ENCODE measurements at regions not wholly inside any gene's neighbourhood (a gene's known extent, or its start where the extent isn't known, plus 50 kb on each side); places are given as distances from the start of the nearest gene placed in this dataset.

- no peaks in the 10 kb centered on the region for H3K4me1 ChIP-seq (ENCODE audit: control insufficient read depth, insufficient read depth, low read length)
- H3K27me3 ChIP-seq (ENCODE audit: control insufficient read depth, insufficient read depth, low read length), result no peaks in the 10 kb centered on the region
- DNase-seq (ENCODE audit: low read depth, low spot score), result no peak
- no peak overlapping the region for H3K27ac ChIP-seq (ENCODE audit: low read length)
- no peaks in the 10 kb centered on the region for H3K9me3 ChIP-seq (ENCODE audit: control insufficient read depth, insufficient read depth, low read length)
- no peaks in the 10 kb centered on the region for H3K36me3 ChIP-seq (ENCODE audit: control insufficient read depth, insufficient read depth, low read length)
- H3K4me3 ChIP-seq (ENCODE audit: low read length), result no peak overlapping the region
- no CpG with 5 or more reads among the region's 3 CpGs for WGBS (ENCODE audit: insufficient coverage, insufficient read length)
Measured at GRCh38 chr3:61442696-61443095, 118.7 kb upstream of the PTPRG start.

DNA sequence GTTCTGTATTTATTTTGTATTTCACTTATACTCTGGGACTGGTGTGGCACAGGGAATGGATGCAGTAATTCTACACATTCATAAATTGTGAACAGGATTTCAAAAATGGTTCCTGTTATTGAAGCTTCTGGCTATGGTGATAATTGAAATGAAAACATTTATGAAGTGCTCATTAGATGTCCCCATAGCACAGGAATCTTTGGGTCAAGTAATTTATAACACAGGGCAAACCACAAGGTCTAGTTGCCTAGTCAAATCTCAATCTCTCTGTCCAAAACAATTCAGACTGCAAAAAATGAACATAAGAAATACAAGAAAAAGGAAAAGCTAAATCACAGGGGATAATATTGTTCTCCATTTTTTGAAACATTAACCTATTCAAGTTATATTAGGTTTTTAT is 117.5 kb upstream of the PTPRG start:
- H3K4me1 ChIP-seq (ENCODE audit: control insufficient read depth, insufficient read depth, low read length), result no peaks in the 10 kb centered on the region
- no peaks in the 10 kb centered on the region for H3K27me3 ChIP-seq (ENCODE audit: control insufficient read depth, insufficient read depth, low read length)
- H3K36me3 ChIP-seq (ENCODE audit: control insufficient read depth, insufficient read depth, low read length), result no peaks in the 10 kb centered on the region
- no peaks in the 10 kb centered on the region for H3K9me3 ChIP-seq (ENCODE audit: control insufficient read depth, insufficient read depth, low read length)
- DNase-seq (ENCODE audit: low read depth, low spot score), result no peak
- no peak overlapping the region for H3K27ac ChIP-seq (ENCODE audit: low read length)
- no peak overlapping the region for H3K4me3 ChIP-seq (ENCODE audit: low read length)

DNA sequence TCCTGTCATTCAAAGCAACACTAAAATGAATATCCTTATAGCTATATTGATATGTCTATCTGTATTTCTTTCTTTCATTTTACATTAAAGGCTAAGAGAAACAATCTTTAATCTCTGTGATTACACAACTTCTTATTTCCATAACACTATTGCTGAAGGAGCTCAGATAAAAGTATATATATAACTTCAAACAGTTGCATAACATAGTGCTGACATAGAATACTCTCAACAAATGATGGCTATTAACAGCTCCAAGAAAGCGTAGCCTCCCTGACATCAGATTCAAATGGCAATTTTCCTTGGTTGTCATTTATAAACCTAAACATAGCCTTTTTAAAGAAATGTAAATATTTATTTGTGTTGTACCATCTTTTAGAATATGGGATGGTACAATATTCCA is 116.6 kb upstream of the PTPRG start:
- Histone ChIP-seq H3K36me3 (ENCODE audit: control insufficient read depth, insufficient read depth, low read length) (no peaks in the 10 kb centered on the region), H3K4me3 (ENCODE audit: low read length) (no peak overlapping the region), H3K27ac (ENCODE audit: low read length) (no peak overlapping the region), H3K9me3 (ENCODE audit: control insufficient read depth, insufficient read depth, low read length) (no peaks in the 10 kb centered on the region), H3K4me1 (ENCODE audit: control insufficient read depth, insufficient read depth, low read length) (no peaks in the 10 kb centered on the region), H3K27me3 (ENCODE audit: control insufficient read depth, insufficient read depth, low read length) (no peaks in the 10 kb centered on the region)
- no peak for DNase-seq (ENCODE audit: low read depth, low spot score)
- no CpG with 5 or more reads among the region's 1 CpG for WGBS (ENCODE audit: insufficient coverage, insufficient read length)

- WGBS (ENCODE audit: insufficient coverage, insufficient read length), result 100% methylated on average over 3 of the region's 7 CpGs
Measured at GRCh38 chr3:61445924-61446323, 115.4 kb upstream of the PTPRG start.

DNA sequence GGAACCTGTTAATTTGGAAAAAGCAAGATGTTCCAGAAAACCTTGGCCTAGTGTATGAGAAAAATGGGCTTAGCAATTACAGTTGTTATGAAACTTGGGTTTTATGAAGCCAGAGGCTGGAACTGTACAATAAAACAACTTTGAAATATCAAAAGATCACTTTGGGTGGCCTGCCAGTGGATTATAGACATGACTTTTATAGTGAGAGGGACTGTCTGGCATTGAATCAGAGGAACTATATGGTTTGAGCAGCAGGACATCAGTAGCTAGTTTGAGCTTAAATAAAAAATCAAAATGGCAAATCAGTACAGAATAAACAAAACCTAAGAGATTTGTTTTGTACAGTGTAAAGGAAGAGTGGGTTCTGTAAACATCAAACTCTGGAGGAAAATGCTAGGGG is 115.0 kb upstream of the PTPRG start:
- Histone ChIP-seq H3K27ac (ENCODE audit: low read length) (no peak overlapping the region), H3K4me3 (ENCODE audit: low read length) (no peak overlapping the region), H3K36me3 (ENCODE audit: control insufficient read depth, insufficient read depth, low read length) (no peaks in the 10 kb centered on the region), H3K9me3 (ENCODE audit: control insufficient read depth, insufficient read depth, low read length) (no peaks in the 10 kb centered on the region), H3K4me1 (ENCODE audit: control insufficient read depth, insufficient read depth, low read length) (no peaks in the 10 kb centered on the region), H3K27me3 (ENCODE audit: control insufficient read depth, insufficient read depth, low read length) (no peaks in the 10 kb centered on the region)
- DNase-seq (ENCODE audit: low read depth, low spot score), result no peak

More at GRCh38 chr3:61445924-61446323, 115.4 kb upstream of the PTPRG start:
- no peak for DNase-seq (ENCODE audit: low read depth, low spot score)
- Histone ChIP-seq H3K27me3 (ENCODE audit: control insufficient read depth, insufficient read depth, low read length) (no peaks in the 10 kb centered on the region), H3K27ac (ENCODE audit: low read length) (no peak overlapping the region), H3K4me1 (ENCODE audit: control insufficient read depth, insufficient read depth, low read length) (no peaks in the 10 kb centered on the region), H3K36me3 (ENCODE audit: control insufficient read depth, insufficient read depth, low read length) (no peaks in the 10 kb centered on the region), H3K4me3 (ENCODE audit: low read length) (no peak overlapping the region), H3K9me3 (ENCODE audit: control insufficient read depth, insufficient read depth, low read length) (no peaks in the 10 kb centered on the region)

DNA sequence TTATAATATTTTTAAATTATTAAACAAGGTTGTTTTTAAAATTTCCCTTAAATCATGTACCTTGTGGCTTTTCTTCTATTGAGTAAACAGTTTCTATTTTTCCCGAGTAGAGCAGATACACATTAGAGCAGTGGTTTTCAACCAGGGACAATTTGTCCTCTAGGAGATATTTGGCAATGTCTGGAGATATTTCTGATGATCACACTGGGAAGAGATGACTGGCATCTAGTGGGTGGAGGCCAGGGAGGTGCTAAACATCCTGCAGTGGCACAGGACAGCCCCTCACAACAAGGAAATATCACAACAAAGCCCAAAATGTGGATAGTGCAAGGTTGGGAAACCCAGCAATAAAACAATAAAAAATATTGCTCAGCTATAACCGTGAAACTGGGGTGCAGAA is 113.0 kb upstream of the PTPRG start:
- DNase-seq (ENCODE audit: low read depth, low spot score), result no peak
- Histone ChIP-seq H3K4me1 (ENCODE audit: control insufficient read depth, insufficient read depth, low read length) (no peaks in the 10 kb centered on the region), H3K36me3 (ENCODE audit: control insufficient read depth, insufficient read depth, low read length) (no peaks in the 10 kb centered on the region), H3K27ac (ENCODE audit: low read length) (no peak overlapping the region), H3K27me3 (ENCODE audit: control insufficient read depth, insufficient read depth, low read length) (no peaks in the 10 kb centered on the region), H3K4me3 (ENCODE audit: low read length) (no peak overlapping the region), H3K9me3 (ENCODE audit: control insufficient read depth, insufficient read depth, low read length) (no peaks in the 10 kb centered on the region)
- no CpG with 5 or more reads among the region's 2 CpGs for WGBS (ENCODE audit: insufficient coverage, insufficient read length)

GRCh38 chr3:61449327-61450040 is 111.9 kb upstream of the PTPRG start:
- H3K27me3 ChIP-seq (ENCODE audit: control insufficient read depth, insufficient read depth, low read length), result no peaks in the 10 kb centered on the region
- H3K4me1 ChIP-seq (ENCODE audit: control insufficient read depth, insufficient read depth, low read length), result no peaks in the 10 kb centered on the region
- no peak for DNase-seq (ENCODE audit: low read depth, low spot score)
- no CpG with 5 or more reads among the region's 3 CpGs for WGBS (ENCODE audit: insufficient coverage, insufficient read length)
- no peaks in the 10 kb centered on the region for H3K36me3 ChIP-seq (ENCODE audit: control insufficient read depth, insufficient read depth, low read length)
- H3K4me3 ChIP-seq (ENCODE audit: low read length), result no peak overlapping the region
- H3K9me3 ChIP-seq (ENCODE audit: control insufficient read depth, insufficient read depth, low read length), result no peaks in the 10 kb centered on the region
- H3K27ac ChIP-seq (ENCODE audit: low read length), result no peak overlapping the region

- Histone ChIP-seq H3K27me3 (ENCODE audit: control insufficient read depth, insufficient read depth, low read length) (no peaks in the 10 kb centered on the region), H3K36me3 (ENCODE audit: control insufficient read depth, insufficient read depth, low read length) (no peaks in the 10 kb centered on the region), H3K4me3 (ENCODE audit: low read length) (no peak overlapping the region), H3K9me3 (ENCODE audit: control insufficient read depth, insufficient read depth, low read length) (no peaks in the 10 kb centered on the region), H3K4me1 (ENCODE audit: control insufficient read depth, insufficient read depth, low read length) (no peaks in the 10 kb centered on the region), H3K27ac (ENCODE audit: low read length) (no peak overlapping the region)
- no peak for DNase-seq (ENCODE audit: low read depth, low spot score)
- WGBS (ENCODE audit: insufficient coverage, insufficient read length), result no CpG with 5 or more reads among the region's 2 CpGs
Measured at GRCh38 chr3:61450866-61451265, 110.5 kb upstream of the PTPRG start.

DNA sequence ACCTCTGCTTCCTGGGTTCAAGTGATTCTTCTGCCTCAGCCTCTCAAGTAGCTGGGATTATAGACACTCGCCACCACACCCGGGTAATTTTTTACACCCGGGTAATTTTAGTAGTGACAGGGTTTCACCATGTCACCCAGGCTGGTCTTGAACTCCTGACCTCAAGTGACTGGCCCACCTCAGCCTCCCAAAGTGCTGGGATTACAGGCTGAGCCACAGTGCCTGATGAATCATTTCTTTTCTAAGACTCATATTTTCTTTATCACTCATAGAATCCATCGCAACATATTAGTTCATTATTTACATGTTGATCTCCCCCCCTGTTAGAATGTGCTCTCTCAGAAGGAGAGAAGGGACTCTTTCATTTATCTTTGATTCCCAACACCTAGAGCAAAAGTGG is 109.5 kb upstream of the PTPRG start:
- WGBS (ENCODE audit: insufficient coverage, insufficient read length), result no CpG with 5 or more reads among the region's 4 CpGs
- no peaks in the 10 kb centered on the region for H3K27me3 ChIP-seq (ENCODE audit: control insufficient read depth, insufficient read depth, low read length)
- H3K4me3 ChIP-seq (ENCODE audit: low read length), result no peak overlapping the region
- no peak for DNase-seq (ENCODE audit: low read depth, low spot score)
- H3K4me1 ChIP-seq (ENCODE audit: control insufficient read depth, insufficient read depth, low read length), result no peaks in the 10 kb centered on the region
- H3K9me3 ChIP-seq (ENCODE audit: control insufficient read depth, insufficient read depth, low read length), result no peaks in the 10 kb centered on the region
- H3K27ac ChIP-seq (ENCODE audit: low read length), result no peak overlapping the region
- no peaks in the 10 kb centered on the region for H3K36me3 ChIP-seq (ENCODE audit: control insufficient read depth, insufficient read depth, low read length)

DNA sequence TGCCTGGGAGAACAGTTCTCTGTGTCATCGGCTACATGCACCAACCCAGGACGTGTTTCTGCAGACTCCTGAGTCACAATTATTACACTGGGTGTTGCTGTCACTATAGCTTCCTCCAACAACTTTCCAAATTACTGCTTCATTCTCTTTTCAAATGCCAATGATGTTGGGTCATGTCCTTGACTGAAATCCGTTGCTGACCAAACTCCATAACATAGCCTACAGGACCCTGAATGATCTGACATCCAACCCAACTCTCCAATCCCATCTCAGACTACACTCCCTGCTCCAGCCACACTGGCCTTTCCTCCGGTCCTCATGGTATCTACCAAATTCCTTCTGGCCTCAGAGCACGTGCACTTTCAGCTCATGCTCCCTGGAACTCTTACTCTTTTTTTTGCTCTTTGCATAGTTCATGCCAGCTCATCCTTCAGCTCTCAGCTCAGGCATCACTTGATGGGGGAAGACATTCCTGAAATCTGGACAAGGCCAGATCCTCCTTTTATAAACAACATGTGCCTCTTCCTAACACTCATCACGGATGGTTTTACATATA is 108.8 kb upstream of the PTPRG start:
- WGBS (ENCODE audit: insufficient coverage, insufficient read length), result no CpG with 5 or more reads among the region's 6 CpGs
- Histone ChIP-seq H3K27me3 (ENCODE audit: control insufficient read depth, insufficient read depth, low read length) (no peaks in the 10 kb centered on the region), H3K4me3 (ENCODE audit: low read length) (no peak overlapping the region), H3K27ac (ENCODE audit: low read length) (no peak overlapping the region), H3K4me1 (ENCODE audit: control insufficient read depth, insufficient read depth, low read length) (no peaks in the 10 kb centered on the region), H3K9me3 (ENCODE audit: control insufficient read depth, insufficient read depth, low read length) (no peaks in the 10 kb centered on the region), H3K36me3 (ENCODE audit: control insufficient read depth, insufficient read depth, low read length) (no peaks in the 10 kb centered on the region)
- DNase-seq (ENCODE audit: low read depth, low spot score), result no peak

GRCh38 chr3:61454006-61454585 is 107.3 kb upstream of the PTPRG start:
- Histone ChIP-seq H3K9me3 (ENCODE audit: control insufficient read depth, insufficient read depth, low read length) (no peaks in the 10 kb centered on the region), H3K27me3 (ENCODE audit: control insufficient read depth, insufficient read depth, low read length) (no peaks in the 10 kb centered on the region), H3K27ac (ENCODE audit: low read length) (no peak overlapping the region), H3K36me3 (ENCODE audit: control insufficient read depth, insufficient read depth, low read length) (no peaks in the 10 kb centered on the region), H3K4me1 (ENCODE audit: control insufficient read depth, insufficient read depth, low read length) (no peaks in the 10 kb centered on the region), H3K4me3 (ENCODE audit: low read length) (no peak overlapping the region)
- no CpG with 5 or more reads among the region's 6 CpGs for WGBS (ENCODE audit: insufficient coverage, insufficient read length)
- DNase-seq (ENCODE audit: low read depth, low spot score), result no peak

All from iPS DF 6.9 (cell line).